Heart right ventricle (tissue), 16 donors: ENCODE measurements at regions not wholly inside any gene's neighbourhood (a gene's known extent, or its start where the extent isn't known, plus 50 kb on each side); places are given as distances from the start of the nearest gene placed in this dataset.
A peak's percentile ranks its signal among the peaks of the same experiment; 100 is the strongest.

Source experiments
- ATAC-seq, 8 donors: fragments of 200-7000 bp; cut with Tn5 transposase; one replicate each; pipeline ENCODE4 v1.9.1; 2020; ENCODE audit warnings: mild to moderate bottlenecking in 8 of 8, moderate library complexity in 8 of 8, moderate number of reproducible peaks in 1 of 8
- DNase-seq, 2 donors: peaks; one replicate each; pipeline ENCODE4 v3.0.0-alpha.2; 2020
- H3K27ac ChIP-seq, 10 donors: fragments of 200-600 bp; sonication (generic) in 2 of 10; one replicate each; pipeline versions ENCODE4 v1.5.0 to v1.8.0; 2020 to 2022; ENCODE audit warnings: mild to moderate bottlenecking in 3 of 10
- H3K27me3 ChIP-seq, 7 donors: fragments of 200-600 bp; one replicate each; pipeline ENCODE4 v1.8.0; 2021 to 2022; ENCODE audit warnings: mild to moderate bottlenecking in 2 of 7
- H3K36me3 ChIP-seq, 9 donors: fragments of 200-600 bp; sonication (generic) in 1 of 9; one replicate each; pipeline versions ENCODE4 v1.5.0 to v1.8.0; 2020 to 2022; ENCODE audit warnings: mild to moderate bottlenecking in 2 of 9
- H3K4me1 ChIP-seq, 9 donors: fragments of 200-600 bp; sonication (generic) in 1 of 9; one replicate each; pipeline versions ENCODE4 v1.5.0 to v1.8.0; 2020 to 2022; ENCODE audit warnings: mild to moderate bottlenecking in 4 of 9
- H3K4me3 ChIP-seq, 10 donors: fragments of 200-600 bp; sonication (generic) in 2 of 10; one replicate each; pipeline versions ENCODE4 v1.5.0 to v1.8.0; 2020 to 2022; ENCODE audit warnings: mild to moderate bottlenecking in 7 of 10, moderate library complexity in 2 of 10
- H3K9me3 ChIP-seq, 11 donors: fragments of 200-600 bp in 10 of 11; sonication (generic) in 2 of 11; one replicate each; pipeline versions ENCODE4 v1.5.0 to v1.8.0; 2013 to 2022; ENCODE audit warnings: mild to moderate bottlenecking in 2 of 11, control low read depth in 1 of 11, moderate library complexity in 1 of 11
- CTCF ChIP-seq, 9 donors: fragments of 200-600 bp; sonication (generic) in 2 of 9; IDR thresholded peaks; one replicate each; pipeline versions ENCODE4 v1.5.0 to v1.8.0; 2021 to 2022; ENCODE audit warnings: antibody characterized with exemption in 9 of 9, mild to moderate bottlenecking in 5 of 9, moderate library complexity in 1 of 9
- WGBS, 2 donors: extraction: QIAGEN DNeasy Blood & Tissue Kit; methylation state at CpG; one replicate each; pipeline ENCODE4 v1.1.7; 2013; ENCODE audit warnings: inconsistent platforms in 1 of 2; 5-methylcytosine and 5-hydroxymethylcytosine counted together
- intact Hi-C, 10 donors: fragments of 100-400 bp; cut with DNase I; formaldehyde crosslinking; loops; one replicate each; pipeline versions ENCODE4 v1.11.1 to v1.14.2; 2022
- donor health status: Arrhythmogenic right ventricular cardiomyopathy.
- donor health status: ischemic (EF 13 %, LVEDD 7.1; RV severe dilation, severe dysfunction).
- donor health status: healthy with polysubstance abuse.
- donor health status: DM: no; HTN: yes; CAD: no.
- donor health status: DM: no; HTN: no; CAD: no.
- donor health status: ischemic (EF 25% LVEDD 6.9; RV normal size, moderate dysfunction).
- donor health status: ischemic (EF 25% LVEDD 5.7; RV mildly dilated, moderate dysfunction).
- donor health status: healthy.
- donor health status: DM: yes; HTN: yes; CAD: no.
- donor health status: Ischemic cardiomyopathy.
- donor health status: ischemic (EF 35%, LVEDD 5.7; RV mildly dilated, moderate dysfunction).
- donor health status: nonischemic (EF 11% LVEDD 7.7; RV severe dilation, severe dysfunction).
- donor health status: DM: yes; HTN: yes; CAD: no.
- donor health status: PGD.
- donor health status: ischemic (EF 29% LVEDD 5.4; RV normal size, mild dysfunction).
- donor health status: nonischemic (EF 23%, LVEDD 6.1; RV moderate dilation, normal function).

- Histone ChIP-seq H3K4me1 (peaks cover 0 to 10% (median 0%) of the 10 kb centered on the region in 9 donors), H3K27me3 (no peaks in the 10 kb centered on the region), H3K4me3 (peak overlapping the region in 5 of 10 donors; percentile 17 to 32 (median 20)), H3K9me3 (peaks cover 0 to 9% (median 0%) of the 10 kb centered on the region in 11 donors), H3K36me3 (no peaks in the 10 kb centered on the region), H3K27ac (peak overlapping the region in 6 of 10 donors; percentile 39 to 69 (median 59))
- 66 to 68% methylated on average over 13 of the region's 13 CpGs for WGBS, 2 donors
- TF ChIP-seq CTCF (IDR thresholded peaks at IDR 0.05) = no peak
- intact Hi-C loops = no loop called here
- peak; percentile 65 to 84 for DNase-seq
- peak; percentile 62 to 96 (median 94) for ATAC-seq
These were observed 251.8 kb upstream of the SMIM21 start for GRCh38 chr18:75679331-75679730.

- Histone ChIP-seq H3K27me3 (no peaks in the 10 kb centered on the region), H3K9me3 (peaks cover 0 to 13% (median 0%) of the 10 kb centered on the region in 11 donors), H3K4me1 (peaks cover 0 to 10% (median 0%) of the 10 kb centered on the region in 9 donors), H3K4me3 (peak overlapping the region in 5 of 10 donors; percentile 17 to 32 (median 20)), H3K27ac (peak overlapping the region in 6 of 10 donors; percentile 39 to 69 (median 59)), H3K36me3 (no peaks in the 10 kb centered on the region)
- DNase-seq (no peak), ATAC-seq (peak in 7 of 8 donors; percentile 34 to 64 (median 48))
- TF ChIP-seq CTCF (IDR thresholded peaks at IDR 0.05) = no peak
- intact Hi-C loops = no loop called here
- WGBS, 2 donors = 28 to 39% methylated on average over 7 of the region's 7 CpGs
These were observed 251.1 kb upstream of the SMIM21 start for GRCh38 chr18:75678627-75679026.

DNA sequence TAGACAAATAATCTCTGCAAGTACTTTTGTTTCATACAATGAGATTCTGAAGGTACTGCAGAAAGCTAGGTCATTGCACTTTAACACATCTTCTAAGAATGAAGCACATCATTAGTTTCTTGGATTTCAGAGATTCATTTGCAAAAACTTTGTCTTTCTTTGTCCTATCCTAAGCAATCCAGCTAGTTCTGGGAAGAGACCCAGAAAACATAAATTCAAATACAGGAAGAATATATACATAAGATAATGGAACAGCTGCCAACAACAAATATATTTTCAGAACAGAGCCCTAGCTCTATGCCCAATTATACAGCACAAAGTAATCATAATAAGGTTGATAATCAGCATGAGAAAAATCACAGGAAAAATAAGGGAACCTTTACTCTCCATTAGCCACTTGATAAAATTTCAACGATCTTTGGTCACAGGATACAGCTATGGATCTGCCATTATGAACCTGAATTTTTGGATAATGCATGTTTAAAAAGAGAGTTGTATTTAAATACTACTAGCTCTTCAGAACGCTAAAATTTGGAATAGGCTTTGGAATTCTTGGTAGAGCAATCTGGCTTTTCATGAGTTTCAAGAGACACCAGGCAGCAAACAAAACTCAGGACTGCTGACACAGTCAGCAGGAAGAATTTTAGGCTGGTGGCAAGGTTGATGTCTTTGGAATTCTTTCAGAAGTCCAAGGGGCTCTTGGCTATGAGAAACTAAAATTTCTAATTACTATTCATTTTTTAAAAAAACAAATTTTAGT lies 250.4 kb upstream of the SMIM21 start:
- Histone ChIP-seq H3K27ac (peak overlapping the region in 3 of 10 donors; percentile 61 to 69 (median 67)), H3K27me3 (no peaks in the 10 kb centered on the region), H3K4me1 (peaks cover 0 to 10% (median 0%) of the 10 kb centered on the region in 9 donors), H3K4me3 (peak overlapping the region in 1 of 10 donors; percentile 32), H3K36me3 (no peaks in the 10 kb centered on the region), H3K9me3 (peaks cover 0 to 13% (median 0%) of the 10 kb centered on the region in 11 donors)
- TF ChIP-seq CTCF (IDR thresholded peaks at IDR 0.05) = no peak
- no peak for ATAC-seq
- no peak for DNase-seq
- intact Hi-C loops = no loop called here
- WGBS, 2 donors = 52 to 57% methylated on average over 2 of the region's 2 CpGs

- 72 to 73% methylated on average over 1 of the region's 1 CpG for WGBS, 2 donors
- no peak for ATAC-seq
- intact Hi-C loops = no loop called here
- no peak for TF ChIP-seq CTCF (IDR thresholded peaks at IDR 0.05)
- DNase-seq = no peak
- H3K36me3 ChIP-seq = no peaks in the 10 kb centered on the region
- no peaks in the 10 kb centered on the region for H3K27me3 ChIP-seq
- no peaks in the 10 kb centered on the region for H3K4me1 ChIP-seq
- no peak overlapping the region for H3K27ac ChIP-seq
- H3K9me3 ChIP-seq = peaks cover 0 to 29% (median 13%) of the 10 kb centered on the region in 11 donors
- no peak overlapping the region for H3K4me3 ChIP-seq
These were observed 233.4 kb upstream of the SMIM21 start for GRCh38 chr18:75660932-75661331.
